ENCODE measurements at regions not wholly inside any gene's neighbourhood (a gene's known extent, or its start where the extent isn't known, plus 50 kb on each side); places are given as distances from the start of the nearest gene placed in this dataset.

DNA sequence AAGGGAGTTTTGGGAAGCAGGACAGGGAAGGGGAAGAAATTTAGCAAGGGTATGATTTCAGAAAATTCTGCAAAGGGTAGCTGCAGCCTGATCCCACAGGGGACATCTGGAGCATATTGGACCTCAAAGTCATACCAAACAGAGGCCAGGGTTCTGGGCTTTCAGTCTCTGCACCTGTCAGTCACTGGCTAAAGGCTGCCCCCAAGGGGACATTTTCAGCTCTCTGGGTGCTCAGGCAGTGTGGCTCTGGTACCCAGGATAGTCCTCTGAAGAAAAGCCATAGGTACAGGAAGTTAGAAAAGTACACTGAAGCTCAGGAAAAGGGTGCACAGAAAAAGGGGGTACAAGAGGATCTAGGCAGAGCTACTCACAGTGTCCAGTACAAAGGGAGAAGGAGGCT lies 149.2 kb downstream of the INSIG2 start:
- no peak for DNase-seq (ENCODE audit: low spot score)

- no peak for DNase-seq (ENCODE audit: low spot score)
Observed at GRCh38 chr2:118232796-118233195, 144.5 kb downstream of the INSIG2 start.

GRCh38 chr2:118232391-118232790 lies 144.1 kb downstream of the INSIG2 start:
- DNase-seq (ENCODE audit: low spot score) = no peak

- no peak for DNase-seq (ENCODE audit: low spot score)
Observed at GRCh38 chr2:118231759-118232158, 143.5 kb downstream of the INSIG2 start.

DNA sequence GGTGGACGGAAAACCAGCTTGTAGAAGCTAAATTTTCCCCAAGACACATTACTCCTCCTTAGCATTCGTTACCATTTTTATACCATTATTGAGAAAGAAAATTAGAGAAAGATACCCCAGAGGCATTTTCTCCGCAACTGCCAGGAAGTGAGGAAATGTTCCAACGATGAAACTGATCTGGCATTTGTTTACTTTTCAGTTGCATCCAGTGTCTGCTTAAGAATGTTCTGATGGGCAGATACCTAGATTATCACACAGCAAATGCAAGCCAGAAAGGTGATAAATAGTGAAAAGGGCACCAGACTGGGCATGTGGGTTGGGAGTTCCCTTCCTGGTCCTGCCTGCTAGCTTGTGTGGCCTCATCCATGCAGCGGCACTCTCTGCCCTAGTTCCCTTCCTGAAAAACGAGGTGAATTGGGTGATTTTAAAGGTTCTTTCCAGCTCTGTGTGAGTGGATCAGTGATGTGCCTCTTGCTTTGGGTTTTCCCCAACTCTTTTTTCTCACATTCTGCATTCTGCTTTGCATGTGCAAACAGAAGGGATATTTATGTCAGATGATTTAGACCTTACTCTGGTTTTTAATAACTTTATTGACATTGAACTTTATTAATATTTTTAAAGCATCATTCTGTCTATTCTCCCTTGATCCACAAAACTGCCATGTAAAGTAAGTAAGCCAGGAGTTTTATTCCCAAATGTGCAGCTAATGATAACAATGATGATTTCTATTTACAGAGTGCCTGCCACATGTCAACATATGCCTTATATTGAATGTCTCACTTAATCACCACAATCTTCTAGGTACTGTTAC lies 139.6 kb downstream of the INSIG2 start:
- DNase-seq (ENCODE audit: low spot score) = no peak

GRCh38 chr2:118225666-118226065 lies 137.4 kb downstream of the INSIG2 start:
- DNase-seq (ENCODE audit: low spot score) = no peak

- DNase-seq (ENCODE audit: low spot score) = no peak
Observed at GRCh38 chr2:118224895-118225311, 136.6 kb downstream of the INSIG2 start.

DNA sequence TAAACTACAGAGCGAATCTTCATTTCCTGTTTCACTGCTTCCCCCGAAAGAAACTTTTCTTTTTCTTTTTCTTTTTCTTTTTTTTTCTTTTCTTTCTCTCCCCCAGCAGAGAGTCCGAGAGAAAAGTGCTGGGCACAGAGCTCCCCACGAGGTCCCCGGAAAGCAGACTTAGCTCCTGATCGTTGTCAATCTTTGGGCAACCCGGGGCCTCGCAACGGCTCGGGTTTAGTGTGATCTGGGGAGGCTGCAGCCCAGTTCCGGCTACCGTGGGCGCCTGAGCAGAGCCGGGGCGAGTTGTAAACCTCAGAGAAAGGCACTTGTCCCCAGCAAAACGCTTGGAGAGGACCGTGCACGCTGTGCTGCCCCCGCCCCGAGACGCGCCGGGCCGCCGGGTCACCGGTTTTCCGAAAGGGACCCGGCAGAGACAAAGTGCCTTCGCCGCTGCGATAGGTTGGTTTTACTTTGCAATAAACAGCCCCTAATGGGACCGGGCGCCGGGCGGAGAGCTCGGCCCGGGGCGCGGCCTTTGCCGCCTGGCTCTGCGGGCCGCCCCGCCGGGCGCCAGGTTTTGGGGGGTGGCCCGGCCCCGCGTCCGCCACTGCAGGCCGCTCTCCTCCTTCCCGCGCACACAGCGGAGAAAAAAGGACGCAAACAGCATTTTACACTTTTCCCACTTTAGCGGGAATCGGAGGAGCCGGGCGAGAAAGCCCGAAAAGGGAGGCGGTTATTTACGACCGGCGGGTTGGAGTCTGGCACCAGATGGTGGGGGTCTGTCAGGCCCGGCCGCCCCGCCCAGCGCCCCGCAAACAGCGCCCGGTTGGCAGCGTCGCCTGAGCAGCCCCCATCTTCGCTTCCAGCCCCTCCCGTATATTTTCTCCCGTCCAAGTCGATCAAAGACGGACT lies 136.0 kb downstream of the INSIG2 start:
- no peak for DNase-seq (ENCODE audit: low spot score)

DNA sequence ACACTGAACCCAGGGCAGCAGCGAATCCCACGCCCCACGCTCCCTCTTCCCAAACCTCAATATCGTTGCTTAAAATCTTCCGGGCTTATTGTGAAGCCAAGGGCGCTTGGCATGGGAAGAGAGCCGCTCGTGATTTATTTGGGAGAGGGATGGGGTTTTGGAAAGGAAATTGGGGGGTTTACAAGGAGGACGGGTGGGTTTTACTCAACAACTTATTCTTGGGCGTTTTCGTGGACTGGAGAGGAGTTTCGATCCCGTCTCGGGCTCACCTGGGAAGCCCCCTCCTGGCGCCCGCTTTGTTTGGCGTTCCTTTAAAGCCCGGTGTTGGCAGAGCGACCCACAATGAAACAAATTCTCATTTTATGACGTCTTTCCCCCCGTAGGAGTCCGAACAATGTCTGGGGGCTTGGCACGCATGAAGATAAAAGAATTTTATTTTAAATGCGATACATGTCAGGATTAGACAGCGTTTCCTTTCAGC lies 135.3 kb downstream of the INSIG2 start:
- DNase-seq (ENCODE audit: low spot score) = no peak

DNA sequence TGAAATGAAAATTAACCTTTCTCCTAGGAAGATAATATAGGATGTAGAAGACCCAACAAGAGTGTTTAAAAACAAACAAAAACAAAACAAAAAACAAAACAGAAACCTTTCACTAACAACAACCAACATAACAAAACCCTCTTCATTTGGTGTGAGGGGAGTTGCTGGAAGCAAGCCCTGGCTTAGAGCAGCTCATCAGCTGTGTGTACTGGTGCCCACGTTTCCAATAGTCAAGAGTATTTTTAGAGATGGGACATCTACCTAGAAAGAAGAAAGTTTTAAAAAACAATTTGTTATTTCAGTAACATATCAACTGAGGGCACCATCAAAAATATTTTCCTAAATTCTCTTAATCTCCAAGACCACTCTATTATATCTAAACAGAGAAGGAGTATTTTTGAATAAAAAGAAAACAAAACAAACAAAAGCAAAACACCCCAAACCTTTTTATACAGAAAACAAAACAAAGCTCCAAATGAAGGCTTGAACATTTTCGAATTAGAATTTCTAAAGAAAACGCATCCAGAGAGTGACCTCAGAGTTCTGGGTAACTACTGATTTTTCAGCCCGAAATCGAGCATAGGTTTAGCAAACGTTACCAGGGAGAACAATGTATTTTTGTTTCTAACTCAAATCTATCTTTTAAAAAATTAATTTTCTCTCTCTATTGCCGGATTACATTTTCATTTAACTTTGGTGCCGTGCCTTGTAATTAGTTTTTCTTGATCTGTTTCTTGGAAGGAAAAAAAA lies 134.6 kb downstream of the INSIG2 start:
- DNase-seq (ENCODE audit: low spot score) = no peak

- no peak for DNase-seq (ENCODE audit: low spot score)
Observed at GRCh38 chr2:118222273-118222594, 134.0 kb downstream of the INSIG2 start.

DNA sequence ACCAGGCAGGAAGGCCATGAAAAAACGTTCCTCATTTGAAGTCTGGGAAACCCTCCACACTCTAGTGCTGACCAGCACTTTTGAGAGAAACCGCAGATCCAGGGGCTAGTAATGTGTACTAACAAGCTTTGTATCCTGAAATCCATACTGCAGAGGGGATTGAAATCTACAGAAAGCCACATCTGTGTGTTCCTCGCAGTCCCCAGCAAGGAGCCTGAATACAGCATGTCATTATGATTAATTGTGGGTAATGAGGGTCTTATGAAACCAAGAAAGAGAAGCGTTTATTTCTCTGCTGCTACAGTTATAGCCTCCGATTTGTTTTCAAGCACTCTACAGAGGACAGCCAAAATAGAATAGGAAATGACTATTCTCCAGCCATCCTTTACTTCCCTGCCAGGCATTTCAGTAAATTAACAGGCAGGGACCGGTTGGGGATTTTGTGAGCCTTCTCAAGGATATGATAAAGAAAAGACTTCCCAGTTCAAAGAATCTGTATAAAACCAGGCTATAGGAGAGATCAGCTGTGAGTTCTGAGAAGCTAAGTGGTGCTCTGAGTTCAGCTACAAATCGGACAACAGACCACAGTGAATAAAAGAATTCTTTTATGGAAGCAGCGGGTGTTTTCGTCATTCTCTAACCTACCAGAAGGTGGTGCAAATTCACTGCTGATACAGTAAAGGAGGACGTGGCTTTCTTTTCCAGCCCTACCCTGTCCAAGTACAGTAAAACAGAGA lies 133.4 kb downstream of the INSIG2 start:
- peak; percentile 73 for DNase-seq (ENCODE audit: low spot score)

DNA sequence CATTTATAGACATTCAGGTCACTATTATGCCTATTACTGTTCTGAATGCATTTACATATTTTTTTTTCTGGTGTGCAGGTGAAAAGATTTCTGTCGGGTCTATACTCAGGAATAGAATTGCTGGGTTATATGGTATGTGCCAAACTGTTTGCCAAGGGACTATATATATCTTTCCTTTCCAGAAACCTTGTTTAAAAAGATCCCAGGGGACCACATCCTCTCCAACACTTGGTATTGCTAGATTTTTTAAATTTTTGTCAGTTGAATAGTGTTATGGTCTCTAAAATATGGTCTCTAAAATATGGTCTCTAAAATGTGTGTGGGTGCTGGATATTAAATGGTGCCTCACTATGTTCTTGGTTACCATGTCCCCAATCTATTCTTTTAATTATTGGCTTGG lies 131.3 kb downstream of the INSIG2 start:
- no peak for DNase-seq (ENCODE audit: low spot score)

DNA sequence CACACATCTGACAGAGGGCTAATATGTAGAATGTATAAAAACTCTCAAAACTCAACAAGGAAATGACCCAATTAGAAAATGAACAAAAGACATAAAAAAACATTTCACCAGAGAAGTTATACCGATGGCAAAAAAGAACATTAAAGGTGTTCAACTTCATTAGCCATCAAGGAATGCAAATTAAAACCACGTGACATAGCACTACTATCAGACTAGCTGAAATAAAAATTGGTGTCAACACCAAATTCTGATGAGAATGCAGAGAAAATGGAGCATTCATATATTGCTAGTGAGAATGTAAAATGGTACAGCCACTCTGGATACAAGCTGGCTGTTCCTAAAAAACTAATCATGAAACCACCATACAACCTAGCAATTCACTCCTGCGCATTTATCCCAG lies 128.0 kb downstream of the INSIG2 start:
- no peak for DNase-seq (ENCODE audit: low spot score)

- no peak for DNase-seq (ENCODE audit: low spot score)
Observed at GRCh38 chr2:118209727-118210126, 121.5 kb downstream of the INSIG2 start.

- no peak for DNase-seq (ENCODE audit: low spot score)
Observed at GRCh38 chr2:118207889-118208288, 119.6 kb downstream of the INSIG2 start.

GRCh38 chr2:118202707-118203303 lies 114.5 kb downstream of the INSIG2 start:
- peak; percentile 65 for DNase-seq (ENCODE audit: low spot score)

GRCh38 chr2:118198268-118198667 lies 110.0 kb downstream of the INSIG2 start:
- DNase-seq (ENCODE audit: low spot score) = no peak

DNA sequence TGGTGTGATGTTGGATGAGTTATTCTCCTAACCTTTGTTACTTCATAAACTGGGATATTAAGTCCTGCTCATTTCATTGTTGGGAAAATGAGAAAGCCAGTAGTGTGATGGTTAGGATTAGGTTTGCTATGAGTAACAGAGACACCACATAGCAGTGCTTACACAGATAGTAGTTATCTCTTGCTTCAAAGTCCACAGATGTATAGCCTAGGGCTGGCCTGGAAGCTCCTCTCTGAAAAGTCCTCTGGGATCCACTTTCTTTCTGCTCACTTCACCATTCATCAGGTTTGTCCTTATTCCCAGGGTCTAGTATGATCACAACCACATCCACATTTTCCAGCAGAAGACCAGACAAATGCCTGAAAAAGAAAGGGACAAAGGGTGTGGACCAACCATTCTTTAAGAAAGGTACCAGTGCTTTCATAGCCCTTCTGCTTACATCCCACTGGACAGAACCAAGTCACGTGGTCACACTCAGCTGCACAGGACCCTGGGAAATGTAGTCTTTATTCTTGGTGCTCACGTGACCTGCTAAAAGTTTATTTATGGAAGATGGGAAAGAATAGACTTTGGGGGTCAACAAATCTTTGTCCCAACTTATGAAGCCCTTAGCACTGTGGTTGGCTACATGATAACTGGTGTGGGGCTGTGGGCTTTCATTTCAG lies 108.9 kb downstream of the INSIG2 start:
- DNase-seq (ENCODE audit: low spot score) = peak; percentile 20

GRCh38 chr2:118190474-118190873 lies 102.2 kb downstream of the INSIG2 start:
- no peak for DNase-seq (ENCODE audit: low spot score)

- no peak for DNase-seq (ENCODE audit: low spot score)
Observed at GRCh38 chr2:118186858-118187254, 98.6 kb downstream of the INSIG2 start.
